ENCODE measurements at regions not wholly inside any gene's neighbourhood (a gene's known extent, or its start where the extent isn't known, plus 50 kb on each side); places are given as distances from the start of the nearest gene placed in this dataset.

DNA sequence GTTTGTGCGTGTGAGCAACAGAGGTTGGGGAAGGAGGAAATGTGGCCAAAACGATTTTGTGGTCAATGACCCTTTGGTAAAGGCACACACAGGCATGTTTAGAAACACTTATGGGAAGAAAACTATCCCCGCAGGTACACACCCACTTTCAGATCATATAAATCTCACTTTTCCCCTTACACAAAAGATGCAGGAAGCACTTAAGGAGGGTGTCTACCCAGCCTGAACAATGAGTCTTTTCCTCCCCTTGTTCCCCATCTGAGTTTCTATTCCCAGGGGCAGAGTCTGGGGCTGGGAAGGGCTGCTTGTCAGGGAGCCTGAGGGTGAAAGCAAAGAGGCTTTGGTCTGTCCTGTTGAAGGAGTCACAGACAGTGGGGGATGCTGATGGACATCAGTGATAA, 193.2 kb upstream of the SALL4 start:
- TF ChIP-seq, protein P1, sequence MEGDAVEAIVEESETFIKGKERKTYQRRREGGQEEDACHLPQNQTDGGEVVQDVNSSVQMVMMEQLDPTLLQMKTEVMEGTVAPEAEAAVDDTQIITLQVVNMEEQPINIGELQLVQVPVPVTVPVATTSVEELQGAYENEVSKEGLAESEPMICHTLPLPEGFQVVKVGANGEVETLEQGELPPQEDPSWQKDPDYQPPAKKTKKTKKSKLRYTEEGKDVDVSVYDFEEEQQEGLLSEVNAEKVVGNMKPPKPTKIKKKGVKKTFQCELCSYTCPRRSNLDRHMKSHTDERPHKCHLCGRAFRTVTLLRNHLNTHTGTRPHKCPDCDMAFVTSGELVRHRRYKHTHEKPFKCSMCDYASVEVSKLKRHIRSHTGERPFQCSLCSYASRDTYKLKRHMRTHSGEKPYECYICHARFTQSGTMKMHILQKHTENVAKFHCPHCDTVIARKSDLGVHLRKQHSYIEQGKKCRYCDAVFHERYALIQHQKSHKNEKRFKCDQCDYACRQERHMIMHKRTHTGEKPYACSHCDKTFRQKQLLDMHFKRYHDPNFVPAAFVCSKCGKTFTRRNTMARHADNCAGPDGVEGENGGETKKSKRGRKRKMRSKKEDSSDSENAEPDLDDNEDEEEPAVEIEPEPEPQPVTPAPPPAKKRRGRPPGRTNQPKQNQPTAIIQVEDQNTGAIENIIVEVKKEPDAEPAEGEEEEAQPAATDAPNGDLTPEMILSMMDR (IDR thresholded peaks at IDR 0.05): no peak
- TF ChIP-seq ZFX (IDR thresholded peaks at IDR 0.05; ENCODE audit: borderline replicate concordance): no peak

Measured in 22Rv1 (cell line).